HG03045 (cell line): ENCODE measurements at regions not wholly inside any gene's neighbourhood (a gene's known extent, or its start where the extent isn't known, plus 50 kb on each side); places are given as distances from the start of the nearest gene placed in this dataset.
"Not testable (repeated sequence)": the region's sequence is repeated elsewhere in the genome, so short reads cannot be mapped to it uniquely, and the experiment has no call there.

ENCODE experiments used
- ATAC-seq: cut with Tn5 transposase; IDR thresholded peaks from one replicate; pipeline ENCODE4 v1.9.1; 2021; ENCODE audit warnings: mild to moderate bottlenecking, moderate library complexity; ENCODE audit not compliant: unreplicated experiment

DNA sequence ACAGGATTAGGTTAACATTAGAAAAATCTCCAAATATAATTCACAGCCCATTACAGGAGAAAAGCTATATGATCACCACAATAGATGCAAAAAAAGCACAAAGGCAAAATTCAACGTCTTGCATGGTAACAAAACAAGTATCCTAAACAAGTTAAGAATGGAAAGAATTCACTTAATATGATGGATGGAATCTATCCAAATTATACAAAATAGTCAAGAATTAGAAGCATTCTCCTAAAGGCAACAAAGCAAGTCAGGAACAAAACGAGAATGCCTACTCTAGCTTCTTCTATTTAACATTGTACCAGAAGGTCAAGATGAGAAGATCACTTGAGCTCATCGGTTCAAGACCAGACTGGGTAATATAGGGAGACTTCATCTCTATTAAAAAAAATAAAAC is 442.8 kb downstream of the SETD4 start:
- ATAC-seq: no peak

- ATAC-seq: no peak
Measured at GRCh38 chr21:35616090-35616489, 444.2 kb downstream of the SETD4 start.

GRCh38 chr21:35615325-35615724 is 445.0 kb downstream of the SETD4 start:
- ATAC-seq: no peak

- ATAC-seq: no peak
Measured at GRCh38 chr21:35614396-35614921, 445.9 kb downstream of the SETD4 start.

- ATAC-seq: no peak
Measured at GRCh38 chr21:35611708-35612132, 448.6 kb downstream of the SETD4 start.

GRCh38 chr21:35609263-35609662 is 451.1 kb downstream of the SETD4 start:
- no peak for ATAC-seq

DNA sequence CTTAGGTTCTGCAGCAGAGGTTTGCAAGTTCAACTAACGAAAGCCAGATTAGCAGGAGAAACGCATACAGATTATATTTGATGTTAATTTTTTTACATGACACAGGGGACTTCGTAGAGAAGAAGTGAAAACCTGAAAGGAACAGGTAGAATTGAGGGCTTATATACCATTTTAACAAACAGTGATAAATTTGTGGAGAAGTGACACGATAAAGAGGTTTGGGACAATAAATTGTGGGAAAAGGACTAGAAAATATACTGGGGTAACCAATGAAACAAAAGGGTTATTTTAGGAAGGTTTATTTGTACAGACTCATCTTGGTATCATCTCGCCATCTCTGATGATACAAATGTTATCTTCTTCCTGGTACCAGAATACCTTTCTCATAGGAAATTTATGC is 452.9 kb downstream of the SETD4 start:
- ATAC-seq: no peak

GRCh38 chr21:35606578-35606977 is 453.7 kb downstream of the SETD4 start:
- ATAC-seq: no peak

DNA sequence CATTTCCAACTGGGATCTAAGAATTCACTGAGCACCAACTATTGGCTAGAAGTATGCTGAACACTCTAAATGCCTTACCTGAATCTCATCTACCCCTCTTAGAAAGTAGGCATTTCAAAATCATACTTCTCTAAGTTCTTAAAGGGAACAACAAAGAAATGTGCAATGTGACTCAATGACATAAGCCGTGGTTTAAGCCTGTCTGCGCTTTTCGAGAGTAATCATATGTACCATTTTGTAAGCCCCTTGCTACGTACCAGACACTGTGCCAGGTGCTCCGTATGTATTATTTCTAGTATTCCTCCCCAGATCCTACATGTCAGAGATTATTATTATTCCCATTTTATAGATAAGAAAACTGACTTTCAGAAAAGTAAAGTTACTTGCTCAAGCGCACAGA is 454.2 kb downstream of the SETD4 start:
- no peak for ATAC-seq

DNA sequence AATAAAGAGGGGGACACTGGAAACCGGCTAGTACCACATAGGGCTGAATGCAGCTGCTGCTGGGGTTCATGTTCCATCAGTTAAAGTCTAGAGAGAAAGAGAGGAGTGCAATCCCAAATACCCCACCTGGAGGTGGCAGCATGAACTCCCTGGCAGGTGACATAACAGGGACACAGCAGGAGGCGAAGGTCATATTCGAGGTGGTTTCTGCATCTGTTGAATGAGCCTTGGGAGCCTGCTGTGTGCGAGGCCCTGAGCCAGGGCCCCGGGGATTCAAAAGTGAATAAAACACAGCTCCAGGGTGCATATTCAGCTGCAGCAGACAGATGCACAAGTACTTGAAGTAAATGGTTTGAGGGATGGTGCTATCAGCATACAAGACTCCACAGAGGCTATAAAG is 456.8 kb downstream of the SETD4 start:
- ATAC-seq: no peak

GRCh38 chr21:35602811-35603362 is 457.4 kb downstream of the SETD4 start:
- no peak for ATAC-seq

DNA sequence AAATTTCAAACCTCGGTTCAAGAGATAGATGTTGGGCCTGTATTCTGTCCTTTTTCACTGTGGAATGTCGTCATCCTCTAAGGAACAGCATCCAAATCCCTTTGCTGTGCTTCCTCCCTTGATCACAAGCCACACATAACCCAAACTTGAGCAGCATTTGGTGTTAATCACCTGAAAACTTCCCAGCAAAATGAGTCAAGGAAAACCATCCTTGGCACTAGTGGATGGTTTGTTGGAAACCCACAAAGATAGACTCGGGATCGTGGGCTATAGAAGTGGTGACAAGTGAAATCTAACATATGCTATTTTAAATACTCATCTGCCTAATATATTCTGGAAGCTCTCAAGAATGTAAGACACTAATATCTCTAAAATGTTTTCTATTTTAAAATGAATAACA is 459.1 kb downstream of the SETD4 start:
- no peak for ATAC-seq

- no peak for ATAC-seq
Measured at GRCh38 chr21:35599164-35599563, 461.2 kb downstream of the SETD4 start.

DNA sequence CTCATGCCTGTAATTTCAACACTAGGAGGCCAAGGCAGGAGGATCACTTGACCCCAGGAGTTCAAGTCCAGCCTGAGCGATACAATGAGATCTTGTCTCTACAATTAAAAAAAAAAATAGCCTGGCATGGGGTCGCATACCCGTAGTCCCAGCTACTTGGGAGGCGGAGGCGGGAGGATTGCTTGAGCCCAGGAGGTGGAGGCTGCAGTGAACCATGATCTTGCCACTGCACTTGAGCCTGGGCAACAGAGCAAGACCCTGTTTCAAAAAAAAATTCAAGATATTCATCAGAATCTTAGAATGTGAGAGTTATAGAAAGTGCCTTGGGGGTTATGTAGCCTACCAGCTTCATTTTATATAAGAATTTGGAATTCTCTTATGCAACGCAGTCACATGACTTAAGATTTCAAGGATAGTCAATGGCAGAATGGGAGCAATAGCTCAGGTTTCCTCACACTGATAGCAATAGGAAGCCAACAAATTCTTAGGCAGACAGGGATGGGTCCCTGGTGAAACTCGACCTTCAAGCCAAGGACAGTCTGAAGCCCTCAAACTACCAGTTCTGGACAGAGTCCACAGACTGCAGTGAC is 462.5 kb downstream of the SETD4 start:
- ATAC-seq: no peak

GRCh38 chr21:35594905-35595304 is 465.4 kb downstream of the SETD4 start:
- ATAC-seq: no peak

DNA sequence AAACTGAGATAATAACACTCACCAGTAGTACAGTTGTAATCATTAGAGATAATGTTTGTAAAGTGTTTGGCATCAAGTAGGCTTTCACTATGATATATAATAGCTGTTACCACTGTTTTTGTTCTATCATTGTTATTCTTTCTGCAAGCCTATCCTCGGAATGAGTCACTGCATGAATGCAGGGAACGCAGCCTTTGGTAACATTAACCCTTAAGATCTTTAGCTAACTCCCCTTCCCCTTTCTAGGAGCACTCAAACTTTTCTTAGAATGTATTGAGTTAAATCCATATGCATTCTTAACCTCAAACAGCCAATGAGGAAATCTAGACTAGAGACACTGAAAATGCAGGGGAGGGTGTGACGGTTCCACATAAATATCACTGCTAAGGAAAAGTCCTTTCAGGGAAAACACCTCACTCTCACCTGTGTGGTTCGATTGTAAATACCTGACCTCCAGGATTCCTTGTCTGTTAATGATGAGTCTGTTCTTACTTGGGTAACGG is 467.3 kb downstream of the SETD4 start:
- ATAC-seq: no peak

- not testable (repeated sequence) for ATAC-seq
Measured at GRCh38 chr21:35590284-35590683, 470.0 kb downstream of the SETD4 start.

GRCh38 chr21:35587841-35588380 is 472.4 kb downstream of the SETD4 start:
- no peak for ATAC-seq

DNA sequence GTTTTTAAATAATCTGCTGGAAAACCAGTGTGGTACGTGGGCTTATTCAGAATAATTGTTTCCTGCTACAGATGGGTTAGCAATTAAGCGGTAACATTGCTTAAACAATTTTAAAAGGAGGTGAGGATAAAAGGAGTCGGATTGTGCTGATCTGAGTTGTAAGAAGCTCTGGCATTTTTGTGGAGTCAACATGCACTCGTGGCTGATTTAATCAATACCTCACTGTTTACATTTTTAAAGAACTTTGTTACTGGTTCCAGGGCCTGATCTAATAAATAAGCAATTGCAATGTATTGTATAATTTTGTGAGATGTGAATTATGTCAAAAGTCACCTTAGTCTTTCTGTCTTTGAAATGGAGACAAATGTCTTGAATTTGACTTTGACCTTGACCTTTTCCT is 474.0 kb downstream of the SETD4 start:
- ATAC-seq: no peak

- ATAC-seq: no peak
Measured at GRCh38 chr21:35585878-35586277, 474.4 kb downstream of the SETD4 start.

DNA sequence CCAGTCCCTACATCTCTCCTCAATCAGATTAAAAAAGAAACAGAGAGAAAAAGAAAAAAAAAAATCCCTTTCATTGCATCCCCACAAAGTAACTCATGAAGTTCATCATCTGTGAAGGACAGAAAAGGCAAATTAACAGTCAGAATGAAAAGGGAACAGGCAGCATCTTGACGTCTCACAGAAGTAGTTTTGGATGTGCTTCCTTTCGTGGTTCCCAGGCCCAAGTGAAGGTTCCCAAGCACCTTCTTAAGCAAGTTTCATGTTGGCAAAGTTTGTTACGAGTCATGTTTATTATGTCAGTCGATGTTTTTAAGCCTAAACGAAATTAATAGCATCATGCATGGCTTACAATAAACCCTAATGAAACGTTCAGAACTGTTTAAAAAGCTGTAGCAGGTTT is 475.2 kb downstream of the SETD4 start:
- no peak for ATAC-seq

- ATAC-seq: no peak
Measured at GRCh38 chr21:35583566-35584216, 476.6 kb downstream of the SETD4 start.
